ENCODE measurements at regions not wholly inside any gene's neighbourhood (a gene's known extent, or its start where the extent isn't known, plus 50 kb on each side); places are given as distances from the start of the nearest gene placed in this dataset.

GRCh38 chr2:166607880-166608279 is 113.8 kb upstream of the SCN7A start:
- no peak for TF ChIP-seq EZH2 (IDR thresholded peaks at IDR 0.05; ENCODE audit: low read length)
- TF ChIP-seq CTCF (optimal IDR thresholded peaks at IDR 0.05 in 1 of 3, IDR thresholded peaks at IDR 0.05 in 1 of 3, conservative IDR thresholded peaks at IDR 0.05 in 1 of 3; ENCODE audit: extremely low read depth in 1 of 3, insufficient read depth in 2 of 3, low read length in 3 of 3): no peak
